ENCODE measurements at regions not wholly inside any gene's neighbourhood (a gene's known extent, or its start where the extent isn't known, plus 50 kb on each side); places are given as distances from the start of the nearest gene placed in this dataset.

GRCh38 chr2:136645236-136645828 lies 120.0 kb upstream of the THSD7B start (continued):
- TF ChIP-seq HSF1 (IDR thresholded peaks at IDR 0.05; ENCODE audit: low read depth, low read length) (no peak), LARP7 (IDR thresholded peaks at IDR 0.05) (no peak), TBL1XR1 (IDR thresholded peaks at IDR 0.05; ENCODE audit: low read depth, low read length) (no peak)

- no TSS peak for BruUV-seq (replicated peaks)
Observed at GRCh38 chr2:136639651-136640050, 125.7 kb upstream of the THSD7B start.

More at GRCh38 chr2:136639651-136640050, 125.7 kb upstream of the THSD7B start:
- ChIA-PET SMC1A (ENCODE audit: uncharacterized antibody, unreplicated experiment) (no interaction called here), CTCF (no interaction called here), POLR2A (no interaction called here), RAD21 (ENCODE audit: unreplicated experiment) (no interaction called here)
- Histone ChIP-seq H3K4me3 (no peak overlapping the region), H3K27me3 (replicated peaks in 1 of 2; ENCODE audit: control insufficient read depth in 2 of 2, insufficient read depth in 2 of 2, low read length in 1 of 2) (no peaks in the 10 kb centered on the region), H3K36me3 (ENCODE audit: control insufficient read depth in 2 of 2, insufficient read depth in 2 of 2, low read length in 1 of 2) (no peaks in the 10 kb centered on the region), H2AFZ (ENCODE audit: control insufficient read depth, low read depth, low read length) (no peak overlapping the region), H3K27ac (ENCODE audit: control insufficient read depth, insufficient read depth) (no peak overlapping the region), H3K9ac (ENCODE audit: control insufficient read depth, insufficient read depth, low read length) (no peak overlapping the region), H3K9me3 (replicated peaks; ENCODE audit: control insufficient read depth, insufficient read depth, low read length) (no peaks in the 10 kb centered on the region), H3K79me2 (ENCODE audit: control insufficient read depth, insufficient read depth, low read length) (no peaks in the 10 kb centered on the region), H3K4me1 (ENCODE audit: control insufficient read depth, insufficient read depth, low read length) (no peaks in the 10 kb centered on the region), H3K4me2 (ENCODE audit: control insufficient read depth, insufficient read depth) (no peak overlapping the region), H4K20me1 (ENCODE audit: control insufficient read depth, insufficient read depth) (no peaks in the 10 kb centered on the region)
- no peak for TF ChIP-seq CHD2 (IDR thresholded peaks at IDR 0.05; ENCODE audit: borderline replicate concordance, low read depth, low read length)
- TF ChIP-seq BHLHE40 (IDR thresholded peaks at IDR 0.05; ENCODE audit: borderline replicate concordance in 1 of 2, low read depth in 2 of 2, low read length in 1 of 2) = no peak
- TF ChIP-seq HDAC2 (IDR thresholded peaks at IDR 0.05) = no peak
- TF ChIP-seq YBX1 (IDR thresholded peaks at IDR 0.05) = no peak
- no peak for TF ChIP-seq RFX5 (IDR thresholded peaks at IDR 0.05; ENCODE audit: low read depth, low read length)
- no peak for TF ChIP-seq MEF2A (IDR thresholded peaks at IDR 0.05; ENCODE audit: insufficient read depth, low read depth, low read length)
- TF ChIP-seq SKIL (IDR thresholded peaks at IDR 0.05; ENCODE audit: low read depth, poor library complexity, severe bottlenecking) = no peak
- TF ChIP-seq SMARCA5 (IDR thresholded peaks at IDR 0.05) = no peak
- no peak for TF ChIP-seq USF2 (IDR thresholded peaks at IDR 0.05; ENCODE audit: borderline replicate concordance, low read depth, low read length)
- no peak for TF ChIP-seq USF1 (IDR thresholded peaks at IDR 0.05; ENCODE audit: borderline replicate concordance, extremely low read length, insufficient read depth, low read depth, low read length)
- TF ChIP-seq YY1 (IDR thresholded peaks at IDR 0.05; ENCODE audit: low read depth, low read length) = no peak
- TF ChIP-seq HDAC6 (IDR thresholded peaks at IDR 0.05; ENCODE audit: unreplicated experiment) = no peak
- TF ChIP-seq IKZF1 (conservative IDR thresholded peaks at IDR 0.05) = no peak
- TF ChIP-seq BCL3 (IDR thresholded peaks at IDR 0.05; ENCODE audit: borderline replicate concordance, insufficient read depth, low read depth, low read length, poor library complexity, severe bottlenecking) = no peak
- in situ Hi-C loops (cut with MboI) (no loop called here), intact Hi-C loops (cut with micrococcal nuclease; ENCODE audit: unreplicated experiment) (no loop called here)
- DNase-seq (ENCODE audit: low read depth, low spot score) (no peak), ATAC-seq (no peak), FAIRE-seq (no peak)
- 41% methylated on average over 15 of the region's 15 CpGs for WGBS (ENCODE audit: insufficient coverage, insufficient replicate concordance, low lambda C conversion rate, missing lambda C conversion rate)

All from GM12878 (cell line).